ENCODE measurements at regions not wholly inside any gene's neighbourhood (a gene's known extent, or its start where the extent isn't known, plus 50 kb on each side); places are given as distances from the start of the nearest gene placed in this dataset.

DNA sequence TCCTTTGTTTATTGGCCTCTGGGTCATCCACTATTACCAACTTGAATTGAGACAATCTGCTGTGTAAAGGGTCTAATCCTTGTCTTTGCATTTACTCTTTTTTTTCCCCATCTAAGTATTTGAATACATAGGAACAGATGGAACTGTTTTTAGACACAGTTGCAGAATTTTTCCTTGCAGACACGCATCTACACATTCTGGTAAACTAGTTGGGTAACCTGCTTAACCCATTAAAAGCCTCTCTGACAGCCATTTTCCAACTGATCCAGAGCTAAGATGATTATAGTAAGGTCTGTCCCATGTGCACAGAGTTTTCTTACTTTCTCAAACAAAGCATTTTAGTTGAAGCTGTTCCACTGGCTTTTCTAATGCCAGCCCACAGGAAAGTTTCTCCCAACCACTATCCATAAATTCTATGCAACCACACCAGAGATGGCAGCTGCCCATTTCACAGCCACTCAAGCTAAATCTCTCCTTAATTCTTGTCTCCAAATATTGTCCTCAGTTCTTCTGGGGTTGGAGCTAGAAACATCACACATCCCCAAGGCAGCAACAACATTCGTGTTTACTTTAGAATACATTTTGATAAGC lies 492.1 kb downstream of the MAFB start:
- TF ChIP-seq, protein P1, sequence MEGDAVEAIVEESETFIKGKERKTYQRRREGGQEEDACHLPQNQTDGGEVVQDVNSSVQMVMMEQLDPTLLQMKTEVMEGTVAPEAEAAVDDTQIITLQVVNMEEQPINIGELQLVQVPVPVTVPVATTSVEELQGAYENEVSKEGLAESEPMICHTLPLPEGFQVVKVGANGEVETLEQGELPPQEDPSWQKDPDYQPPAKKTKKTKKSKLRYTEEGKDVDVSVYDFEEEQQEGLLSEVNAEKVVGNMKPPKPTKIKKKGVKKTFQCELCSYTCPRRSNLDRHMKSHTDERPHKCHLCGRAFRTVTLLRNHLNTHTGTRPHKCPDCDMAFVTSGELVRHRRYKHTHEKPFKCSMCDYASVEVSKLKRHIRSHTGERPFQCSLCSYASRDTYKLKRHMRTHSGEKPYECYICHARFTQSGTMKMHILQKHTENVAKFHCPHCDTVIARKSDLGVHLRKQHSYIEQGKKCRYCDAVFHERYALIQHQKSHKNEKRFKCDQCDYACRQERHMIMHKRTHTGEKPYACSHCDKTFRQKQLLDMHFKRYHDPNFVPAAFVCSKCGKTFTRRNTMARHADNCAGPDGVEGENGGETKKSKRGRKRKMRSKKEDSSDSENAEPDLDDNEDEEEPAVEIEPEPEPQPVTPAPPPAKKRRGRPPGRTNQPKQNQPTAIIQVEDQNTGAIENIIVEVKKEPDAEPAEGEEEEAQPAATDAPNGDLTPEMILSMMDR (conservative IDR thresholded peaks at IDR 0.05): no peak
- no peak overlapping the region for H3K27ac ChIP-seq

DNA sequence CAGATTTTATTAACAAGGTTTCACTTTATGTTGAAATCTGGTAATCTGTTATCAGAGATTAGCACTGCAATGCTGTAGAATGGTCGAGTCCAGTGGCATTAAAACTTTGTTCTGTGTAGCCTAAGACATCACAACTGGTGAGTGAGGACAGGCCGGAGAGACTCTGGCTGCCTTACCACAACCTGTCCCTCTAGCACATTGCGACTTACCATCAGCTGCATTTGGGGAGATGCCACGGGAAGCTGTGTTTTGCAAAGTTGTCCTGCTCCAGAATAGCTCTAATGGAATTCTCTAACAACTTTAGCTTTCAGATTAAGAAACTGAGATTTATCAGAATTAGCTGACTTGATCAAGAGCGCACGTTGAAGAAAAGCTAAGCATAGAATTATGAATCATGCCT lies 493.3 kb downstream of the MAFB start:
- TF ChIP-seq, protein P1 (conservative IDR thresholded peaks at IDR 0.05): no peak
- H3K27ac ChIP-seq: no peak overlapping the region

DNA sequence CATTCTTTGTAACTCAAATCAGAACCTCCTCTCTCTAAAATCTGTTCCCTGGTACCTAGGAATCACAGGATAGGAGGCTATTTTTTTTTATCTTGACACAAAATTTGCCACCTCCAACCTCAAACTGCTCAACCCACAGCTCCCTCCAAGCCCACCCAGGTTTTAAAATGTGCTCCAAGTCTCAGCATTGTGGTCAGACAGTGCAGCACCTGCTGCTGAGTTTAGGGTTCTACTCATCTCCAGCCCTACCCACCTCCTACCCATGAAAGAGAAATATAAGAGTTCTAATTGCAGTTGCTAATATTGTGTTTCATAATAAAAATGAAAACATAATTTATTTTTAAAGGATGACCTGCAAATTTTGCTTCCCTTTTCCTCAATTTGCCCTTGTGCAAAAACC lies 496.5 kb downstream of the MAFB start:
- H3K27ac ChIP-seq: no peak overlapping the region
- TF ChIP-seq, protein P1 (conservative IDR thresholded peaks at IDR 0.05): no peak

DNA sequence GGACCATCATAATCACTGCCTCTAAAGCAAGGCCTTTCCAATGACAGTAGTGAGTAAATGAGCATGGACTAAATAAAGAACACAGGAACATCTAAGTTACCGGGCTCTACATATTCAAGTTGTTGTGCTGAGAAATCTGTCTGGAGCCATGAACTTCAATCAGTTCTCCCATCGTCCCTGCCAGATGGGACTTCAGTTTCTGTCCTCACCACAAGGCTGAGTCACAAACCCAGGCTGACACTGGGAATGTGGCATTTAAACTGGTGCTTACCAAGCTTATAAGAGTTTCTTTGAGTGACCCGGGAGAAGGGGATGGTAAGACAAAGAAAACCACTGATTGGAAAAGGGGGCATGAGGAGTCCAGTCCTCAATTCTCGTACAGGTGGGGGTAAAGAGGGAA lies 497.0 kb downstream of the MAFB start:
- no peak overlapping the region for H3K27ac ChIP-seq
- TF ChIP-seq, protein P1 (conservative IDR thresholded peaks at IDR 0.05): no peak

DNA sequence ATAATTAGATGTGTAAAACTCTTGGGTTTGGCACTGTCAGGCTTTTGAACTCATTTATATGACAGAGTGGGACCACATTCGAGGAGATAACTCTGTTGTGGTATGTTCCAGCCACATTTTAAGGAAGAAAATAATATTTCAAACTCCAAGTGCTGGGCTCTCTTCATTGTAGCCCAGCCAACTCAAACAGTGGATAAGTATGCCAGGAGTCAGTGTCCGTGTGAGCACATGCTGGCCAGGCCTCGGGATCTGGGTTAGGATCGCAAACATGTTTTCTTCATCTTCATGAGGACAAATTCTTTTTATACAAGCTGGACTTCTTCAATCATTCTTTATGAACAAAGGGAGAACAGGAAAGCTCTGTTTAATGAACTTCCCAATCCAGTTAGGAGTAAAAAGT lies 497.5 kb downstream of the MAFB start:
- TF ChIP-seq, protein P1 (conservative IDR thresholded peaks at IDR 0.05): no peak
- no peak overlapping the region for H3K27ac ChIP-seq

DNA sequence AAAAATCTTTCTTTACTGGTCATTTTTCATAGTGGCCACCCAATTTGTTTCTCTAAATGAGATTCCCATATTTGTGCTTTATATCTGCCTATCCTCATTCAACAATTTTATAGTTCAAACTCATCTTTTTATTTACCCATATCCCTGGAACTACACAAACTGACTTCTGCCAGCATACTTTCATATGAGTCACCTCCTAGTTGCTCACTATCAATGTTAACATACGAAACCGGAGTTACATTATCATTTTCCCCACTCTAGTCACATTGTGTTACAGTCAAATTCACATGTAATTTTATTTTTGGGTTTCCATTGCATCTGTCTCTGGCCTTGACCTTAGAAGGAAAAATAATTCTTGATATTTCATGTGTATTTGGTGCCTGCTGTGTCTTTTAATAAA lies 499.4 kb downstream of the MAFB start:
- H3K27ac ChIP-seq: no peak overlapping the region
- TF ChIP-seq, protein P1 (conservative IDR thresholded peaks at IDR 0.05): no peak

DNA sequence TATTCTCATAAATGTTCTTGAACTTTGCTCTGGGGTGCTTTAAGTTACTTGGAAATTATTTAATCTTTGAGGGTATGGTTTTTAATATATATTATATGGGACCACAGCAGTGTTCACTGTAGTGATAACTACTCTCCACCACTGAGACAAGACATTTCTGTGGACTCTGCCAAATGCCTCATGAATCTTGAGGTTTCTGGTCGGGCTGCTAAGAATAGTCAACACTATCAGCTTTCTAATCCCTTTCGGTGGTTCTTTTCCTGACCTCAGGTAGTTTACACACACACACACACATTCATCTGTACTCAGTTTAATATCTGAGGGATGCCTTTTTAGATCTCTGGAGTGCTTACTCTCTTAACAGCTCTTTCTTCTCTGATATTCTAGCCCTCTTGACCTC lies 500.7 kb downstream of the MAFB start:
- no peak overlapping the region for H3K27ac ChIP-seq

More for the DNA sequence above, 500.7 kb downstream of the MAFB start:
- TF ChIP-seq, protein P1 (conservative IDR thresholded peaks at IDR 0.05): no peak

Measured in VCaP (cell line).